Upper lobe of left lung (tissue), 6 donors: ENCODE measurements at regions not wholly inside any gene's neighbourhood (a gene's known extent, or its start where the extent isn't known, plus 50 kb on each side); places are given as distances from the start of the nearest gene placed in this dataset.

Experiments
- ATAC-seq, 2 donors: fragments of 200-7000 bp; cut with Tn5 transposase; one replicate each; pipeline ENCODE4 v1.9.1; 2022; ENCODE audit warnings: mild to moderate bottlenecking in 2 of 2, moderate library complexity in 2 of 2; ENCODE audit not compliant: low FRiP score in 2 of 2
- DNase-seq, 2 donors: peaks; one replicate each; pipeline ENCODE4 v3.0.0-alpha.2; 2019 to 2020
- H3K27ac ChIP-seq, 4 donors: fragments of 200-600 bp; sonication (generic); one replicate each; pipeline ENCODE4 v1.5.1; 2016 to 2019
- H3K27me3 ChIP-seq, 4 donors: fragments of 200-600 bp; sonication (generic); one replicate each; pipeline ENCODE4 v1.5.1; 2017 to 2019
- H3K36me3 ChIP-seq, 4 donors: fragments of 200-600 bp; sonication (generic); one replicate each; pipeline ENCODE4 v1.5.1; 2016 to 2019
- H3K4me1 ChIP-seq, 4 donors: fragments of 200-600 bp; sonication (generic); one replicate each; pipeline ENCODE4 v1.5.1; 2018 to 2019
- H3K4me3 ChIP-seq, 4 donors: fragments of 200-600 bp; sonication (generic); one replicate each; pipeline ENCODE4 v1.5.1; 2017 to 2019; ENCODE audit warnings: mild to moderate bottlenecking in 2 of 4, moderate library complexity in 1 of 4
- H3K9me3 ChIP-seq, 4 donors: fragments of 200-600 bp; sonication (generic); one replicate each; pipeline ENCODE4 v1.5.1; 2018 to 2019
- CTCF ChIP-seq, 6 experiments: fragments of 450-650 bp in 4 of 6; fragments of 200-600 bp in 2 of 6; sonication (generic) in 2 of 6; IDR thresholded peaks; one replicate each; pipeline ENCODE4 v1.5.1; 2016 to 2019; ENCODE audit warnings: antibody characterized with exemption in 6 of 6
- EP300 ChIP-seq, 4 donors: sonication (generic); formaldehyde crosslinking; IDR thresholded peaks; one replicate each; pipeline ENCODE4 v1.5.1; 2017; ENCODE audit warnings: antibody characterized with exemption in 4 of 4, control low read depth in 2 of 4
- POLR2A ChIP-seq, 4 donors: fragments of 450-650 bp; IDR thresholded peaks; one replicate each; pipeline ENCODE4 v1.5.1; 2016 to 2017; ENCODE audit warnings: antibody characterized with exemption in 4 of 4, mild to moderate bottlenecking in 2 of 4
- POLR2AphosphoS5 ChIP-seq, 2 donors: sonication (generic); formaldehyde crosslinking; IDR thresholded peaks; one replicate each; pipeline ENCODE4 v1.5.1; 2017; ENCODE audit warnings: antibody characterized with exemption in 2 of 2
- WGBS, 2 donors: methylation state at CpG; one replicate each; pipeline ENCODE4 v1.1.5; 2017 to 2018; 5-methylcytosine and 5-hydroxymethylcytosine counted together
- donor health status: DM: no; HTN: no; CAD: no; lungs with moderate emphysema.
- donor health status: DM: no; HTN: yes; CAD: no; lungs with severe emphysema.

DNA sequence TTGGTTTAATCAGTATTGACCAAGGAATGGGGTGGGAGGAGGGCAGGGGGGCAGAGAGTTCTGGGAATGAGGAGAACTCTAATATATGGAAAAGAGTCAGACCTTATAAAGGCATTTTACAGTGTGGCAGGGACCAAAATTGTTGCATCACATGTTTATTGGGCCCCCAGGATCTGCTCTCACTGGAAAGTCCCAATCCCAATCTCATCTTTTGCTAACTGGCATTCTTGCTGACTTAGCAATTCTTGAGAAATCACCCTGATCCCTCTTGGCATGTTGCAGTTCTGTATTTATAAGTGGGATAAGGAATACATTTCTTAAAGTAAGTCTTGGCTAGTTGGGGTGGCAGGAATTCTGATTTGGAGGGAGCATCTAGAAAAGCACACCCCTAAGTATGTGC lies 104.4 kb upstream of the CXCL14 start:
- ATAC-seq: no peak
- TF ChIP-seq EP300 (IDR thresholded peaks at IDR 0.05) (no peak), POLR2AphosphoS5 (IDR thresholded peaks at IDR 0.05) (no peak), CTCF (IDR thresholded peaks at IDR 0.05) (no peak), POLR2A (IDR thresholded peaks at IDR 0.05) (no peak)
- H3K4me3 ChIP-seq: no peak overlapping the region

DNA sequence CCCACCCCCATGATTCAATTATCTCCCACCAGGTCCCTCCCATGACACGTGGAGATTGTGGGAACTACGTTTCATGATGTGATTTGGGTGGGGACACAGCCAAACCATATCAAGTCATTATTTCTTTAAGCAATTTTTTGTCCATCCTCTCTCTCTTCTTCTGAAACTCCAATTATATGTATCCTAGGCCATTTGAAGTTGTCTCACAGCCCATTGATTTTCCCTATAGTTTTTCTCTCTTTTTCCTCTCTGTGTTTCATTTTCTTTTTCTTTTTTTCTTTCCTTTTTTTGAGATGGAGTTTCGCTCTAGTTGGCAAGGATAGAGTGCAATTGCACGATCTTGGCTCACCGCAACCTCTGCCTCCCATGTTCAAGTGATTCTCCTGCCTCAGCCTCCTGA lies 101.9 kb upstream of the CXCL14 start:
- H3K27ac ChIP-seq: no peak overlapping the region
- no peaks in the 10 kb centered on the region for H3K4me1 ChIP-seq
- no peak for ATAC-seq
- no peak for DNase-seq
- H3K4me3 ChIP-seq: no peak overlapping the region
- TF ChIP-seq POLR2A (IDR thresholded peaks at IDR 0.05) (no peak), CTCF (IDR thresholded peaks at IDR 0.05) (no peak), POLR2AphosphoS5 (IDR thresholded peaks at IDR 0.05) (no peak)
- H3K27me3 ChIP-seq: no peaks in the 10 kb centered on the region
- H3K9me3 ChIP-seq: peaks cover 0 to 9% (median 2%) of the 10 kb centered on the region in 4 donors
- 81 to 83% methylated on average over 5 of the region's 5 CpGs for WGBS, 2 donors
- no peaks in the 10 kb centered on the region for H3K36me3 ChIP-seq

More for the DNA sequence above, 104.4 kb upstream of the CXCL14 start:
- no peaks in the 10 kb centered on the region for H3K36me3 ChIP-seq
- peaks cover 0 to 9% (median 0%) of the 10 kb centered on the region in 4 donors for H3K9me3 ChIP-seq
- DNase-seq: no peak
- no peak overlapping the region for H3K27ac ChIP-seq
- H3K4me1 ChIP-seq: no peaks in the 10 kb centered on the region
- no peaks in the 10 kb centered on the region for H3K27me3 ChIP-seq

DNA sequence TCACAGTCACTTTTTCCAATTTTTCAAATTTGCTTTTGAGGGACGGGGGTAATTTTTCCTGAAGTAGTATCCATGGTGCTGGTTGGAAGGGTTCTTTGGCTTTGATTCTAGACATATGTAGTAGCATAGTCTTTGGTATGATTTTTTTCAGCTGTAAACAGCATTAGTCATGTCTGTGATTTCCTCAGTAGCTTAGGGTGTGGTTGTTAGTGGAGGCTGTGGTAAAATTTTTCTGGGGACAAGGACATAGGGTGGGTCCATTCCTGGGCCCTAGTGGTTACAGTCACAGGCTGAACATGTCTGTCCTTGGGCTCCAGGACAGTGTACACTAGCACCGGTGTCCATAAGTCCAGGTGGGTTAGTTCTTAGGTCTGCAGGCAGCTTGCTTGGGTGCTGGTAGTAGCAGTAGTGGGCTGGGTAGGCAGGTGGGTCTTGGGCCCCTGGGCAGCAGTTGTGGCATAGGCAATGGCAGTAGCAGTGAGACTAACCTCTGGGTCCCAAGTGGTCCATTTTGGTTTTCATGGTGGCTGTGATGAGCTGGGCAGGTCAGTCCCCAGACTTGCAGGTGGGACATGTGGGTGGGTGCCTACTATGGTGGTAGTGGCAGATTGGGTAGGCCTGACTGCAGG lies 100.0 kb upstream of the CXCL14 start:
- H3K36me3 ChIP-seq: no peaks in the 10 kb centered on the region
- peaks cover 0 to 9% (median 4%) of the 10 kb centered on the region in 4 donors for H3K9me3 ChIP-seq
- ATAC-seq (peak in 1 of 2 donors; percentile 49), DNase-seq (no peak)
- 47 to 93% methylated on average over 1 to 2 of the region's 2 CpGs for WGBS, 2 donors
- TF ChIP-seq POLR2AphosphoS5 (IDR thresholded peaks at IDR 0.05) (no peak), CTCF (IDR thresholded peaks at IDR 0.05) (no peak), POLR2A (IDR thresholded peaks at IDR 0.05) (no peak), EP300 (IDR thresholded peaks at IDR 0.05) (no peak)
- H3K27ac ChIP-seq: no peak overlapping the region
- no peaks in the 10 kb centered on the region for H3K27me3 ChIP-seq
- no peak overlapping the region for H3K4me3 ChIP-seq
- H3K4me1 ChIP-seq: no peaks in the 10 kb centered on the region

DNA sequence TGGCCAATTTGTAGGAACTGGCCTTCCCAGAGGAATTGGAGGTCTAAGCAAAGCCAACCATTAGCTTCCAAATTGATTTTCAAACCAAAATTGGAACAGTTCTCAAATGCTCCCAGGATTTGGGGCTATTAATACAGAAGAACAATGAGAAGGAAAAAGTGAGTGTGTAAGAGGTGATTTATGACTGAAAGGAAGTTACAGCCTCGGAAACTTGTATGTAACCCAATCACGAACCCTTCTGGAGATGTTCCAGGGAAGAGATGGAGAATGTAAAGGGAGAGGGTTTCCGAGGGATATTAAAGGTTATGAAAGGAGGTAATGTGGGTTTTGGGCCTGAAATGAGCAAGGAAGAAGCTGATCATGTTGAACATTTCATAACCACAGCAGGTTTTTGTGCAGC lies 93.2 kb upstream of the CXCL14 start:
- no peaks in the 10 kb centered on the region for H3K36me3 ChIP-seq
- DNase-seq (no peak), ATAC-seq (no peak)
- no peak overlapping the region for H3K4me3 ChIP-seq
- TF ChIP-seq POLR2A (IDR thresholded peaks at IDR 0.05) (no peak), POLR2AphosphoS5 (IDR thresholded peaks at IDR 0.05) (no peak), CTCF (IDR thresholded peaks at IDR 0.05) (no peak), EP300 (IDR thresholded peaks at IDR 0.05) (no peak)
- 53 to 55% methylated on average over 3 of the region's 3 CpGs for WGBS, 2 donors
- no peak overlapping the region for H3K27ac ChIP-seq
- H3K9me3 ChIP-seq: peaks cover 0 to 4% (median 0%) of the 10 kb centered on the region in 4 donors
- no peaks in the 10 kb centered on the region for H3K27me3 ChIP-seq
- no peaks in the 10 kb centered on the region for H3K4me1 ChIP-seq

GRCh38 chr5:135671052-135671705 lies 92.4 kb upstream of the CXCL14 start:
- ATAC-seq (no peak), DNase-seq (no peak)
- no peaks in the 10 kb centered on the region for H3K4me1 ChIP-seq
- H3K36me3 ChIP-seq: no peaks in the 10 kb centered on the region
- TF ChIP-seq POLR2A (IDR thresholded peaks at IDR 0.05) (no peak), CTCF (IDR thresholded peaks at IDR 0.05) (no peak), EP300 (IDR thresholded peaks at IDR 0.05) (no peak)
- peaks cover 0 to 4% (median 0%) of the 10 kb centered on the region in 4 donors for H3K9me3 ChIP-seq
- no peaks in the 10 kb centered on the region for H3K27me3 ChIP-seq
- no peak overlapping the region for H3K4me3 ChIP-seq
- no peak overlapping the region for H3K27ac ChIP-seq
- WGBS, 2 donors: 40 to 42% methylated on average over 5 of the region's 5 CpGs
